ENCODE measurements at regions not wholly inside any gene's neighbourhood (a gene's known extent, or its start where the extent isn't known, plus 50 kb on each side); places are given as distances from the start of the nearest gene placed in this dataset.

DNA sequence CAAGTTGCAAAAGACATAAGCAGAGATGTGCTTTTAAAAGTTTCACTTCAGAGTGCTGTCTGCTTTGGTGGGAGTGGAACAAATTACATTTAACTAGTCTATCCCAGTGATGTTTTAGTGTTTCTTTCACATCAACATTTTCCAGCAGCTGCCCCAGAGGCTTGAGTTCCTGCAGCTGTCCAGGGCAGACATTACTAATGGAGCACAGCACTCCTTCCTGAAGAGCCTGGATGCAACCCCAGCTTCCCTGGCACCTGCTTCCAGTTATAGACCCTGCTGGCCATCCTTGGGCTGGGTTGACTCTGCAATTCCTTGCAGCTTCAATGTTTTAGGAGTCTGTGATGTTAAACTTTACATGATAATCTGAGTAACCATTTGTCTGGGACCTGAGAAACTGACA is 61.4 kb upstream of the PIRT start:
- Histone ChIP-seq H3K4me1 (no peaks in the 10 kb centered on the region), H3K27ac (no peak overlapping the region), H3K9me3 (no peaks in the 10 kb centered on the region), H3K27me3 (no peaks in the 10 kb centered on the region), H3K4me3 (no peak overlapping the region), H3K36me3 (no peaks in the 10 kb centered on the region)
- no peak for DNase-seq
- ATAC-seq, result no peak
- intact Hi-C loops (cut with DNase I), result no loop called here
- TF ChIP-seq, protein P1, sequence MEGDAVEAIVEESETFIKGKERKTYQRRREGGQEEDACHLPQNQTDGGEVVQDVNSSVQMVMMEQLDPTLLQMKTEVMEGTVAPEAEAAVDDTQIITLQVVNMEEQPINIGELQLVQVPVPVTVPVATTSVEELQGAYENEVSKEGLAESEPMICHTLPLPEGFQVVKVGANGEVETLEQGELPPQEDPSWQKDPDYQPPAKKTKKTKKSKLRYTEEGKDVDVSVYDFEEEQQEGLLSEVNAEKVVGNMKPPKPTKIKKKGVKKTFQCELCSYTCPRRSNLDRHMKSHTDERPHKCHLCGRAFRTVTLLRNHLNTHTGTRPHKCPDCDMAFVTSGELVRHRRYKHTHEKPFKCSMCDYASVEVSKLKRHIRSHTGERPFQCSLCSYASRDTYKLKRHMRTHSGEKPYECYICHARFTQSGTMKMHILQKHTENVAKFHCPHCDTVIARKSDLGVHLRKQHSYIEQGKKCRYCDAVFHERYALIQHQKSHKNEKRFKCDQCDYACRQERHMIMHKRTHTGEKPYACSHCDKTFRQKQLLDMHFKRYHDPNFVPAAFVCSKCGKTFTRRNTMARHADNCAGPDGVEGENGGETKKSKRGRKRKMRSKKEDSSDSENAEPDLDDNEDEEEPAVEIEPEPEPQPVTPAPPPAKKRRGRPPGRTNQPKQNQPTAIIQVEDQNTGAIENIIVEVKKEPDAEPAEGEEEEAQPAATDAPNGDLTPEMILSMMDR (IDR thresholded peaks at IDR 0.05), result no peak

DNA sequence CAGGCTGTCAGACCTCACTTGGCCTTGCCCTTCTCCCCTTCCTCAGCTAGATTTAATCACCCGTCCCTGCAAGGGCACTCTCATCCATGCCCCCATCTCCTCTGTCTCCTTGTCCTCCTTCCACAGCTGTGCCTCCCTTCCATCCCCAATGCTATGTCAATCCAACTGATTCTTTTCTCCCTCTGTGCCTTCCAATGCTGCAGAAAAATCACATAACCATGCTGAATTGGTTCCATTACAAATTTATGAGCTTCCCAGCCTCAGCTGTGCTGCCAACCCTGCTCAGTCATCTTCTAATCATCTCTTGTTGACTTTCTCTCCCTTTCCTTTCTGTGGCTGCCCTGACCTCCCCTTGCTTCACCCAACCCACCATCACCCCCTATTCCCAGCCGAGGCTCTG is 56.3 kb upstream of the PIRT start:
- H3K4me3 ChIP-seq, result no peak overlapping the region
- ATAC-seq, result no peak
- H3K27me3 ChIP-seq, result no peaks in the 10 kb centered on the region
- H3K9me3 ChIP-seq, result no peaks in the 10 kb centered on the region
- no peaks in the 10 kb centered on the region for H3K4me1 ChIP-seq
- H3K36me3 ChIP-seq, result no peaks in the 10 kb centered on the region
- intact Hi-C loops (cut with DNase I), result no loop called here
- no peak overlapping the region for H3K27ac ChIP-seq
- TF ChIP-seq, protein P1 (IDR thresholded peaks at IDR 0.05), result no peak
- DNase-seq, result no peak

DNA sequence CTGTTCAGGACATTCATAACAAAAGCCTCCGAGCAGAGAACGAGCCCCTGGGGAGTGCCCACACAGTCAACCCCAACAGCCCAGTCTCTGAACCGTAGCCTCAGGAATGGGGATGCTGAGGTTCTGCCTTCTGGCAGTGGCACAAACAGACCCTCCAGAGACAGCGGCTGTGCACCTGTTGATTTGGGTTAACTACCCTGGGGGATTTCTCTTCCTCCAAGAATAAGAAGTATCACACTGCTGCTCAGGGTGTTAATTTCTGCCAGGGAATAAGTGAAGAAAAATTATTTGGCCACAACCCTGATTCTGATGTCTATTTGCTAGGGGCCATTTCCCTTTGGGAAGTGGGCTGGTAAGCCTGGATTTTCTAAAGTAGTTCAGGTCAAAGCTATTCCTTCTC is 51.0 kb upstream of the PIRT start:
- Histone ChIP-seq H3K36me3 (no peaks in the 10 kb centered on the region), H3K4me1 (no peaks in the 10 kb centered on the region), H3K27me3 (no peaks in the 10 kb centered on the region), H3K4me3 (no peak overlapping the region), H3K9me3 (no peaks in the 10 kb centered on the region), H3K27ac (no peak overlapping the region)
- TF ChIP-seq, protein P1 (IDR thresholded peaks at IDR 0.05), result no peak
- no peak for DNase-seq
- intact Hi-C loops (cut with DNase I), result no loop called here
- no peak for ATAC-seq

Data from left lung (tissue), 4 donors.